ENCODE measurements at regions not wholly inside any gene's neighbourhood (a gene's known extent, or its start where the extent isn't known, plus 50 kb on each side); places are given as distances from the start of the nearest gene placed in this dataset.
"Not testable (repeated sequence)": the region's sequence is repeated elsewhere in the genome, so short reads cannot be mapped to it uniquely, and the experiment has no call there.

DNA sequence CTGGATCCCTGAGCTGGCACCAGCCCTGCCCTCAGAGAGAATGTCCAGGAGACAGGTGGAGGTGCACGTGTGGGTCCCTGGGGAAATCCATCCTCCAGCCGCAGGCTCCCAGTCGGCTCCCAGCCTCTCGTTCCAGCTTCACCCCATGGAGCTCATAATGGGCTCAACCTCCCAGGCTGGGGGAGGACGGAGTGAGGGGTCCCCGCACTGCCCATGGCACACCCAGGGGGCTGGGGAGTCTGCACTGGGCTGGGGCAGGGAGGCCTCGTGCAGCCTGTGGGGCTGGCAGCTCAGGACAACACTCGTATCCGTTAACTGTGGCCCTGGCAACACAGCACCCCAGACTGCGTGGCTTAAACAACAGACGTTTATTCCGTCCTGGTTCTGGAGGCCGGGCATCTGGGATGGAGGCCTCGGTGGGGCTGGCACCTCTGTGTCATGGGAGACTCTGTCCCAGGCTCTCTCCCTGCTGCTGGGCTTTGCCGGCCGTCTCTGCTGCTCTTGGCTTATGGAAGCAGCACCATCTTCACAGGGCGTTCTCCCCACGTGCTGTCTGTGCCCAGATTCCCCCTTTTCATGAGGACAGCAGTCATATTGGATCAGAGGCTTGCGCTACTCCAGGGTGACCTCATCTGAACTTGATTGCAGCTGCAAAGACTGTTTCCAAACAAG lies 223.6 kb downstream of the TMEM121 start:
- TF ChIP-seq, protein P1, sequence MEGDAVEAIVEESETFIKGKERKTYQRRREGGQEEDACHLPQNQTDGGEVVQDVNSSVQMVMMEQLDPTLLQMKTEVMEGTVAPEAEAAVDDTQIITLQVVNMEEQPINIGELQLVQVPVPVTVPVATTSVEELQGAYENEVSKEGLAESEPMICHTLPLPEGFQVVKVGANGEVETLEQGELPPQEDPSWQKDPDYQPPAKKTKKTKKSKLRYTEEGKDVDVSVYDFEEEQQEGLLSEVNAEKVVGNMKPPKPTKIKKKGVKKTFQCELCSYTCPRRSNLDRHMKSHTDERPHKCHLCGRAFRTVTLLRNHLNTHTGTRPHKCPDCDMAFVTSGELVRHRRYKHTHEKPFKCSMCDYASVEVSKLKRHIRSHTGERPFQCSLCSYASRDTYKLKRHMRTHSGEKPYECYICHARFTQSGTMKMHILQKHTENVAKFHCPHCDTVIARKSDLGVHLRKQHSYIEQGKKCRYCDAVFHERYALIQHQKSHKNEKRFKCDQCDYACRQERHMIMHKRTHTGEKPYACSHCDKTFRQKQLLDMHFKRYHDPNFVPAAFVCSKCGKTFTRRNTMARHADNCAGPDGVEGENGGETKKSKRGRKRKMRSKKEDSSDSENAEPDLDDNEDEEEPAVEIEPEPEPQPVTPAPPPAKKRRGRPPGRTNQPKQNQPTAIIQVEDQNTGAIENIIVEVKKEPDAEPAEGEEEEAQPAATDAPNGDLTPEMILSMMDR (IDR thresholded peaks at IDR 0.05): not testable (repeated sequence)
- TF ChIP-seq POLR2A (IDR thresholded peaks at IDR 0.05): not testable (repeated sequence)
